Suprapubic skin (tissue), 3 donors: ENCODE measurements at regions not wholly inside any gene's neighbourhood (a gene's known extent, or its start where the extent isn't known, plus 50 kb on each side); places are given as distances from the start of the nearest gene placed in this dataset.

Experiments used
- CTCF ChIP-seq, 2 donors: fragments of 200-600 bp in 1 of 2; fragments of 450-650 bp in 1 of 2; sonication (generic) in 1 of 2; IDR thresholded peaks; one replicate each; pipeline ENCODE4 v1.5.1; 2016 to 2019; ENCODE audit warnings: antibody characterized with exemption in 2 of 2, mild to moderate bottlenecking in 1 of 2, moderate library complexity in 1 of 2
- EP300 ChIP-seq: sonication (generic); formaldehyde crosslinking; IDR thresholded peaks from one replicate; pipeline ENCODE4 v1.6.1; 2017; ENCODE audit warnings: antibody characterized with exemption
- POLR2A ChIP-seq, 2 donors: fragments of 450-650 bp; IDR thresholded peaks; one replicate each; pipeline ENCODE4 v1.6.1; 2017; ENCODE audit warnings: antibody characterized with exemption in 2 of 2, mild to moderate bottlenecking in 2 of 2, moderate library complexity in 2 of 2

GRCh38 chr3:107981471-107982111 is 109.2 kb downstream of the CD47 start:
- TF ChIP-seq CTCF (IDR thresholded peaks at IDR 0.05) (no peak), POLR2A (IDR thresholded peaks at IDR 0.05) (no peak), EP300 (no peak)
